GM19025 (cell line): ENCODE measurements at regions not wholly inside any gene's neighbourhood (a gene's known extent, or its start where the extent isn't known, plus 50 kb on each side); places are given as distances from the start of the nearest gene placed in this dataset.

Source experiments
- ATAC-seq: cut with Tn5 transposase; IDR thresholded peaks from one replicate; pipeline ENCODE4 v1.9.1; 2021; ENCODE audit warnings: mild to moderate bottlenecking, low read depth, moderate library complexity; ENCODE audit not compliant: unreplicated experiment

GRCh38 chr3:98972720-98973119, 71.2 kb upstream of the DCBLD2 start:
- no peak for ATAC-seq

- ATAC-seq, result no peak
These were observed 70.7 kb upstream of the DCBLD2 start for GRCh38 chr3:98972155-98972554.

GRCh38 chr3:98971169-98971681, 69.7 kb upstream of the DCBLD2 start:
- no peak for ATAC-seq

- no peak for ATAC-seq
These were observed 67.8 kb upstream of the DCBLD2 start for GRCh38 chr3:98969295-98969694.

GRCh38 chr3:98968824-98969223, 67.3 kb upstream of the DCBLD2 start:
- no peak for ATAC-seq

GRCh38 chr3:98968347-98968746, 66.9 kb upstream of the DCBLD2 start:
- no peak for ATAC-seq

GRCh38 chr3:98967758-98968157, 66.3 kb upstream of the DCBLD2 start:
- ATAC-seq, result no peak

- no peak for ATAC-seq
These were observed 65.5 kb upstream of the DCBLD2 start for GRCh38 chr3:98966862-98967546.

GRCh38 chr3:98966434-98966833, 64.9 kb upstream of the DCBLD2 start:
- ATAC-seq, result no peak

GRCh38 chr3:98964784-98965183, 63.3 kb upstream of the DCBLD2 start:
- ATAC-seq, result no peak

- no peak for ATAC-seq
These were observed 62.1 kb upstream of the DCBLD2 start for GRCh38 chr3:98963546-98963945.

GRCh38 chr3:98962951-98963350, 61.5 kb upstream of the DCBLD2 start:
- no peak for ATAC-seq

GRCh38 chr3:98962189-98962930, 60.9 kb upstream of the DCBLD2 start:
- no peak for ATAC-seq

GRCh38 chr3:98961161-98962155, 60.0 kb upstream of the DCBLD2 start:
- ATAC-seq, result no peak

- no peak for ATAC-seq
These were observed 56.2 kb upstream of the DCBLD2 start for GRCh38 chr3:98957681-98958080.

GRCh38 chr3:98956008-98956407, 54.5 kb upstream of the DCBLD2 start:
- ATAC-seq, result no peak

- no peak for ATAC-seq
These were observed 53.5 kb upstream of the DCBLD2 start for GRCh38 chr3:98954791-98955604.

- ATAC-seq, result no peak
These were observed 52.7 kb upstream of the DCBLD2 start for GRCh38 chr3:98954242-98954641.

GRCh38 chr3:98952404-98952803, 50.9 kb upstream of the DCBLD2 start:
- ATAC-seq, result no peak
